ENCODE measurements at regions not wholly inside any gene's neighbourhood (a gene's known extent, or its start where the extent isn't known, plus 50 kb on each side); places are given as distances from the start of the nearest gene placed in this dataset.

DNA sequence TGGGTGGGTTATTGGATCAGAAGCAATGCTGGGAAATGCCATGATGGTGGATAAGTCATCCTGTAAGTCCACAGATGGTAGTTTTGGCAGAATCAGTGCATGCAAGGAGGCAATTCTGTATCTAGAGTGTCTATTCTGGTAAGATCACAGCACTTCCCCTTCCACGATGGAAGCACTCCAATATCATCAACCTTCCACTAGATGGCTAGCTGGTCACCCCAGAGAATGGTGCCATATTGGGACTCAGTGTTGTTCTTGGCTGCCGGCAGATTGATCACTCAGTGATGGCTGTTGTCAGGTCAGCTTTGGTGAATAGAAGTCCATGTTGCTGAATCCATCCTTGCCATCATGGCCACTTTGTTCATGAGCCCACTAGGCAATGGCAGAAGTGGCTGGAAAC is 553.5 kb downstream of the CSNK1G3 start:
- TF ChIP-seq EZH2phosphoT487 (IDR thresholded peaks at IDR 0.05; ENCODE audit: insufficient read depth, low read depth): no peak
- no peak for TF ChIP-seq EZH2 (IDR thresholded peaks at IDR 0.05; ENCODE audit: insufficient read depth, poor library complexity, severe bottlenecking)
